ENCODE measurements at regions not wholly inside any gene's neighbourhood (a gene's known extent, or its start where the extent isn't known, plus 50 kb on each side); places are given as distances from the start of the nearest gene placed in this dataset.

DNA sequence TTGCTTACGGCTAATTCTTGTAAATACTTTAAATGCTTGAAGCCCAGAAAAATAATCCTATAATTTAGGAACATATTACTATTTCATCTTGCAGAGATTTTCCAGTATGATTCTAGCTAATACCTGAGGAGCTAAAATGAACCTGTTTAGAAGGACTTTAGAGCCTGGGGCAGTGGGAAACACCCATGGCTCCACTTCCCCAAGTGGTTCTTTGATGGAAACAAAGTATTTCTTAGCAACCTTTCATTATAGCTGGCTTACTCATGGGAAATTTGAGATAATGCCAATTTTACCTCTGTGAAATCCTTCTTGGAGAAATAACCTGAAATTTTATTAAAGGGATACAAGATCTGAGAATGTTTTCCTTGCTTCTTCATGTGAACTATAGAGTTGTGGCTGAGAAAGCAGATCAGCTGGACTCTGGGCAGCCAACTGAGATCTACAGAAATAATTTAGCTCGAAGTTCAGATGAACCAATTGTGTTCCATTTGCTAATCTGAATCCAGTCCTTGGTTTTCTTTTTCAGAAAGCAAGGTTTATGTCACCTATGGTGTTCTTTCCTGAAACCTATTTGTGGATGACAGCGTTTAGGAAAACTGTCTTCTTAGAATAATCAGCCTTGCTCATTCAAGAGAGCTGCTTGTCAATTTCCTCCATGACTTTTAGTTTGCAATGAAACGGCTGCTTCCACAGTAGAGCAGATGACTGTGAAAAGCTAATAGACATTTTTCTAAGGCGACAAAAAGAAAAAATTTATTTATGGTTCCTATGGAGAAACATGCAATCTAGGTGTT is 141.8 kb upstream of the CPM start:
- H3K9ac ChIP-seq (ENCODE audit: low read length) = no peak overlapping the region
- H3K79me2 ChIP-seq (ENCODE audit: low read length) = no peaks in the 10 kb centered on the region
- no peak overlapping the region for H2AFZ ChIP-seq (ENCODE audit: low read depth, low read length)
- no peaks in the 10 kb centered on the region for H3K27me3 ChIP-seq (ENCODE audit: low read depth, low read length)
- peaks cover 4% of the 10 kb centered on the region; the same call in 1 of the 2 replicates for H3K4me1 ChIP-seq (ENCODE audit: low read length)
- H3K36me3 ChIP-seq (replicated peaks; ENCODE audit: low read depth, low read length) = no peaks in the 10 kb centered on the region
- no peak overlapping the region for H3K27ac ChIP-seq (ENCODE audit: low read length)
- no peaks in the 10 kb centered on the region for H4K20me1 ChIP-seq (ENCODE audit: insufficient read depth, low read length)
- TF ChIP-seq, protein P1, sequence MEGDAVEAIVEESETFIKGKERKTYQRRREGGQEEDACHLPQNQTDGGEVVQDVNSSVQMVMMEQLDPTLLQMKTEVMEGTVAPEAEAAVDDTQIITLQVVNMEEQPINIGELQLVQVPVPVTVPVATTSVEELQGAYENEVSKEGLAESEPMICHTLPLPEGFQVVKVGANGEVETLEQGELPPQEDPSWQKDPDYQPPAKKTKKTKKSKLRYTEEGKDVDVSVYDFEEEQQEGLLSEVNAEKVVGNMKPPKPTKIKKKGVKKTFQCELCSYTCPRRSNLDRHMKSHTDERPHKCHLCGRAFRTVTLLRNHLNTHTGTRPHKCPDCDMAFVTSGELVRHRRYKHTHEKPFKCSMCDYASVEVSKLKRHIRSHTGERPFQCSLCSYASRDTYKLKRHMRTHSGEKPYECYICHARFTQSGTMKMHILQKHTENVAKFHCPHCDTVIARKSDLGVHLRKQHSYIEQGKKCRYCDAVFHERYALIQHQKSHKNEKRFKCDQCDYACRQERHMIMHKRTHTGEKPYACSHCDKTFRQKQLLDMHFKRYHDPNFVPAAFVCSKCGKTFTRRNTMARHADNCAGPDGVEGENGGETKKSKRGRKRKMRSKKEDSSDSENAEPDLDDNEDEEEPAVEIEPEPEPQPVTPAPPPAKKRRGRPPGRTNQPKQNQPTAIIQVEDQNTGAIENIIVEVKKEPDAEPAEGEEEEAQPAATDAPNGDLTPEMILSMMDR (IDR thresholded peaks at IDR 0.05; ENCODE audit: low read depth, low read length) = no peak
- no peak for TF ChIP-seq EZH2phosphoT487 (IDR thresholded peaks at IDR 0.05; ENCODE audit: low read depth)
- H3K4me3 ChIP-seq (ENCODE audit: low read length) = no peak overlapping the region
- no peak overlapping the region for H3K4me2 ChIP-seq (ENCODE audit: low read length)
- no peaks in the 10 kb centered on the region for H3K9me3 ChIP-seq (ENCODE audit: insufficient read depth, low read length)

DNA sequence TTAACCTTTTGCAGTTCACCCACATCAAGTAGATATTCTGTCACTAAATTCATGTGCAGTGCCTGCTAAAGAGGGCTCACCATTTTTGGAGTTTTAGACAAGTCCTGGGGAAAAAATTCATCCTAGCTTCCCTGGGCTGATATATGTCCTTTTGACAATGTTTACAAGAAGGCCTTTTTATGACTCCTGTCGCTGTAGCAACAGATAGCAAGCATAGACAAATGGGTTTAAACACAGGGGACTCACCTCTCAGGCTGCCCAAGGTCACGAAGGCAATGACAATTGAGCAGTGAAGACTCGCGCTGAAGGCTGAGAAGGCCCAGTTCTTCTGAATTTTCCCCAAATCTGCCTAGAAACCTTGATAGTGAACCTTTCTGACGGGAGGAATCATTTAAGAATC is 150.7 kb upstream of the CPM start:
- no peaks in the 10 kb centered on the region for H3K4me1 ChIP-seq (ENCODE audit: low read length)

DNA sequence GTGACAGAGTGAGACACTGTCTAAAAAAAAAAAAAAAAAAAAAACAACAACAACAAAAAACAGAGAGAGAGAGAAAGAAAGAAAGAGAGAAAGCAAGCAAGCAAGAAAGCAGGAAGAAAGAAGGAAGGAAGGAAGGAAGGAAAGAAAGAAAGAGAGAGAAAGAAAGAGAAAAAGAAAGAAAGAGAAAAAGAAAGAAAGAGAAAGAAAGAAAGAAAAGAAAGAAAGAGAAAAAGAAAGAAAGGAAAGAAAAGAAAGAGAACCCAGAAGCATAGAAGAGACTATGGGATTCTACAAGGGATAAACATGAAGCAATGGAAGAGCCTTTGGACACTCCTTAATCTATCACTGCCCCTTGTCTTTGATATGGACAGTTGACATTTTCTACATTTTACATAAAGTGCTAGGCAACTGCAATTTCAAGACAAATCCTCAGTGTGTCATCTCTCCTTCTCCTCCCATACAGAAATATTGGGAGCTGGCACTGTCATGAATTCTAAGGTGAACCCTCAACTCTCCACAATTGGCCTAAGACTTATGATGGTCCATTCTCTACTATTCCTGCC is 151.9 kb upstream of the CPM start:
- Histone ChIP-seq H3K27ac (ENCODE audit: low read length) (no peak overlapping the region), H3K79me2 (ENCODE audit: low read length) (no peaks in the 10 kb centered on the region), H3K36me3 (replicated peaks; ENCODE audit: low read depth, low read length) (no peaks in the 10 kb centered on the region), H3K4me1 (ENCODE audit: low read length) (no peaks in the 10 kb centered on the region), H3K4me2 (ENCODE audit: low read length) (no peak overlapping the region), H2AFZ (ENCODE audit: low read depth, low read length) (no peak overlapping the region), H3K9ac (ENCODE audit: low read length) (no peak overlapping the region), H4K20me1 (ENCODE audit: insufficient read depth, low read length) (no peaks in the 10 kb centered on the region), H3K4me3 (ENCODE audit: low read length) (no peak overlapping the region), H3K9me3 (ENCODE audit: insufficient read depth, low read length) (no peaks in the 10 kb centered on the region), H3K27me3 (ENCODE audit: low read depth, low read length) (no peaks in the 10 kb centered on the region)
- TF ChIP-seq, protein P1 (IDR thresholded peaks at IDR 0.05; ENCODE audit: low read depth, low read length) = no peak

More for the DNA sequence above, 150.7 kb upstream of the CPM start:
- Histone ChIP-seq H4K20me1 (ENCODE audit: insufficient read depth, low read length) (no peaks in the 10 kb centered on the region), H3K27ac (ENCODE audit: low read length) (no peak overlapping the region), H3K36me3 (replicated peaks; ENCODE audit: low read depth, low read length) (no peaks in the 10 kb centered on the region), H3K27me3 (ENCODE audit: low read depth, low read length) (no peaks in the 10 kb centered on the region), H3K9me3 (ENCODE audit: insufficient read depth, low read length) (no peaks in the 10 kb centered on the region), H2AFZ (ENCODE audit: low read depth, low read length) (no peak overlapping the region), H3K9ac (ENCODE audit: low read length) (no peak overlapping the region), H3K4me2 (ENCODE audit: low read length) (no peak overlapping the region), H3K4me3 (ENCODE audit: low read length) (no peak overlapping the region), H3K79me2 (ENCODE audit: low read length) (no peaks in the 10 kb centered on the region)
- TF ChIP-seq, protein P1 (IDR thresholded peaks at IDR 0.05; ENCODE audit: low read depth, low read length) = no peak
- TF ChIP-seq EZH2phosphoT487 (IDR thresholded peaks at IDR 0.05; ENCODE audit: low read depth) = no peak

DNA sequence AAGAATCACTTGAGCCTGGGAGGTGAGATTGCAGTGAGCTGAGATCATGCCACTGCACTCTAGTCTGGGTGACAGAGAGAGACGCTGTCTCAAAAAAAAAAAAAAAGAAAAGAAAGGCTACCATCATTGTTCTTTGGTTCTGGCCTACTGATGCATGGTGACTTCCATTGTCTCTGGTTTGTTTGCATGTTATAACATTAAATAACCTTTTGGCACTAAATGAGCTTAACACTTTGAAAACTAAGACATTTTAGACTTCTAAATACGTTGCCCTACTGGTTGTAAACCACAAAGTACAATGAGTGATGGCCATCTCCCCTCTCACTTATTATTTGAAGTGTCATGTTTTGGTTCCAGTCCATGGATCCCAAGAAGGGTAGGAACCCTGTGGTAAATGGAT is 152.9 kb upstream of the CPM start:
- H3K4me1 ChIP-seq (ENCODE audit: low read length) = no peaks in the 10 kb centered on the region
- TF ChIP-seq, protein P1 (IDR thresholded peaks at IDR 0.05; ENCODE audit: low read depth, low read length) = no peak
- no peak for TF ChIP-seq EZH2phosphoT487 (IDR thresholded peaks at IDR 0.05; ENCODE audit: low read depth)
- no peaks in the 10 kb centered on the region for H4K20me1 ChIP-seq (ENCODE audit: insufficient read depth, low read length)
- H3K36me3 ChIP-seq (replicated peaks; ENCODE audit: low read depth, low read length) = no peaks in the 10 kb centered on the region
- H2AFZ ChIP-seq (ENCODE audit: low read depth, low read length) = no peak overlapping the region
- no peaks in the 10 kb centered on the region for H3K79me2 ChIP-seq (ENCODE audit: low read length)
- no peak overlapping the region for H3K27ac ChIP-seq (ENCODE audit: low read length)
- no peaks in the 10 kb centered on the region; the same call in 1 of the 2 replicates for H3K27me3 ChIP-seq (ENCODE audit: low read depth, low read length)
- no peak overlapping the region for H3K4me3 ChIP-seq (ENCODE audit: low read length)
- H3K9ac ChIP-seq (ENCODE audit: low read length) = no peak overlapping the region
- H3K4me2 ChIP-seq (ENCODE audit: low read length) = no peak overlapping the region
- no peaks in the 10 kb centered on the region for H3K9me3 ChIP-seq (ENCODE audit: insufficient read depth, low read length)

All from OCI-LY3 (cell line).